Large intestine (tissue), 3 donors: ENCODE measurements at regions not wholly inside any gene's neighbourhood (a gene's known extent, or its start where the extent isn't known, plus 50 kb on each side); places are given as distances from the start of the nearest gene placed in this dataset.

Source experiments
- DNase-seq, 2 donors: peaks; one replicate each; pipeline versions ENCODE4 v3.0.0 to v3.0.0-alpha.2; 2013
- H3K27ac ChIP-seq: one replicate; pipeline ENCODE4 v1.5.1; 2013; ENCODE audit warnings: low read length
- H3K27me3 ChIP-seq: 2 replicates; pipeline ENCODE4 v1.6.1; 2013; ENCODE audit warnings: low read length; ENCODE audit not compliant: control insufficient read depth, insufficient read depth
- H3K36me3 ChIP-seq: 2 replicates; pipeline ENCODE4 v1.6.1; 2013; ENCODE audit warnings: low read length; ENCODE audit not compliant: control insufficient read depth, insufficient read depth
- H3K4me1 ChIP-seq: one replicate; pipeline ENCODE4 v1.6.1; 2013; ENCODE audit warnings: low read length; ENCODE audit not compliant: control insufficient read depth, insufficient read depth
- H3K4me3 ChIP-seq: one replicate; pipeline ENCODE4 v1.5.1; 2013; ENCODE audit warnings: low read length
- H3K9me3 ChIP-seq: one replicate; pipeline ENCODE4 v1.6.1; 2013; ENCODE audit warnings: mild to moderate bottlenecking, low read depth, low read length, moderate library complexity; ENCODE audit not compliant: control insufficient read depth
- WGBS: methylation state at CpG from one replicate; pipeline ENCODE4 v1.1.5; 2013; ENCODE audit warnings: low lambda C conversion rate; ENCODE audit not compliant: insufficient coverage; 5-methylcytosine and 5-hydroxymethylcytosine counted together

GRCh38 chr13:40139896-40140520, 484.5 kb downstream of the COG6 start:
- no peaks in the 10 kb centered on the region for H3K9me3 ChIP-seq
- H3K4me3 ChIP-seq: no peak overlapping the region
- no peaks in the 10 kb centered on the region for H3K4me1 ChIP-seq
- 28% methylated on average over 2 of the region's 10 CpGs for WGBS
- no peak for DNase-seq
- H3K27me3 ChIP-seq: peaks cover 2% of the 10 kb centered on the region
- no peak overlapping the region for H3K27ac ChIP-seq
- no peaks in the 10 kb centered on the region for H3K36me3 ChIP-seq

- no CpG with 5 or more reads among the region's 11 CpGs for WGBS
- Histone ChIP-seq H3K36me3 (no peaks in the 10 kb centered on the region), H3K4me1 (no peaks in the 10 kb centered on the region), H3K4me3 (no peak overlapping the region), H3K27me3 (peaks cover 6% of the 10 kb centered on the region), H3K9me3 (no peaks in the 10 kb centered on the region), H3K27ac (no peak overlapping the region)
- DNase-seq: no peak
Observed at GRCh38 chr13:40141859-40142555, 486.5 kb downstream of the COG6 start.

GRCh38 chr13:40143106-40143505, 487.6 kb downstream of the COG6 start:
- Histone ChIP-seq H3K36me3 (no peaks in the 10 kb centered on the region), H3K4me3 (no peak overlapping the region), H3K27me3 (peaks cover 6% of the 10 kb centered on the region), H3K9me3 (no peaks in the 10 kb centered on the region), H3K27ac (no peak overlapping the region), H3K4me1 (no peaks in the 10 kb centered on the region)
- DNase-seq: no peak
- no CpG with 5 or more reads among the region's 5 CpGs for WGBS

GRCh38 chr13:40143559-40143958, 488.1 kb downstream of the COG6 start:
- DNase-seq: no peak
- Histone ChIP-seq H3K27ac (no peak overlapping the region), H3K4me1 (no peaks in the 10 kb centered on the region), H3K36me3 (no peaks in the 10 kb centered on the region), H3K4me3 (no peak overlapping the region), H3K9me3 (no peaks in the 10 kb centered on the region), H3K27me3 (peaks cover 6% of the 10 kb centered on the region)
- 88% methylated on average over 2 of the region's 6 CpGs for WGBS

GRCh38 chr13:40145139-40145538, 489.7 kb downstream of the COG6 start:
- Histone ChIP-seq H3K27ac (no peak overlapping the region), H3K36me3 (no peaks in the 10 kb centered on the region), H3K9me3 (no peaks in the 10 kb centered on the region), H3K27me3 (peaks cover 3% of the 10 kb centered on the region), H3K4me1 (no peaks in the 10 kb centered on the region), H3K4me3 (no peak overlapping the region)
- WGBS: 83% methylated on average over 1 of the region's 7 CpGs
- no peak for DNase-seq

- no peak overlapping the region for H3K27ac ChIP-seq
- H3K36me3 ChIP-seq: no peaks in the 10 kb centered on the region
- H3K4me1 ChIP-seq: no peaks in the 10 kb centered on the region
- no peak overlapping the region for H3K4me3 ChIP-seq
- 100% methylated on average over 1 of the region's 5 CpGs for WGBS
- no peak for DNase-seq
- H3K27me3 ChIP-seq: peaks cover 3% of the 10 kb centered on the region
- no peaks in the 10 kb centered on the region for H3K9me3 ChIP-seq
Observed at GRCh38 chr13:40146063-40146462, 490.6 kb downstream of the COG6 start.

GRCh38 chr13:40146611-40147117, 491.2 kb downstream of the COG6 start:
- Histone ChIP-seq H3K9me3 (no peaks in the 10 kb centered on the region), H3K36me3 (no peaks in the 10 kb centered on the region), H3K27ac (no peak overlapping the region), H3K4me1 (no peaks in the 10 kb centered on the region), H3K4me3 (no peak overlapping the region), H3K27me3 (peaks cover 3% of the 10 kb centered on the region)
- DNase-seq: no peak
- WGBS: no CpG with 5 or more reads among the region's 11 CpGs

- DNase-seq: no peak
- WGBS: no CpG with 5 or more reads among the region's 4 CpGs
- Histone ChIP-seq H3K4me1 (no peaks in the 10 kb centered on the region), H3K36me3 (no peaks in the 10 kb centered on the region), H3K27me3 (peaks cover 3% of the 10 kb centered on the region), H3K9me3 (no peaks in the 10 kb centered on the region), H3K4me3 (no peak overlapping the region), H3K27ac (no peak overlapping the region)
Observed at GRCh38 chr13:40148101-40148500, 492.6 kb downstream of the COG6 start.

GRCh38 chr13:40148742-40149141, 493.3 kb downstream of the COG6 start:
- WGBS: no CpG with 5 or more reads among the region's 1 CpG
- no peak for DNase-seq
- H3K9me3 ChIP-seq: no peaks in the 10 kb centered on the region
- no peaks in the 10 kb centered on the region for H3K36me3 ChIP-seq
- H3K27me3 ChIP-seq: peaks cover 3% of the 10 kb centered on the region
- H3K27ac ChIP-seq: no peak overlapping the region
- H3K4me1 ChIP-seq: no peaks in the 10 kb centered on the region
- H3K4me3 ChIP-seq: no peak overlapping the region

GRCh38 chr13:40149611-40150274, 494.3 kb downstream of the COG6 start:
- no peaks in the 10 kb centered on the region for H3K9me3 ChIP-seq
- H3K27ac ChIP-seq: no peak overlapping the region
- no peaks in the 10 kb centered on the region for H3K4me1 ChIP-seq
- 100% methylated on average over 1 of the region's 6 CpGs for WGBS
- H3K36me3 ChIP-seq: no peaks in the 10 kb centered on the region
- DNase-seq: no peak
- peaks cover 3% of the 10 kb centered on the region for H3K27me3 ChIP-seq
- H3K4me3 ChIP-seq: no peak overlapping the region
